ENCODE measurements at regions not wholly inside any gene's neighbourhood (a gene's known extent, or its start where the extent isn't known, plus 50 kb on each side); places are given as distances from the start of the nearest gene placed in this dataset.

DNA sequence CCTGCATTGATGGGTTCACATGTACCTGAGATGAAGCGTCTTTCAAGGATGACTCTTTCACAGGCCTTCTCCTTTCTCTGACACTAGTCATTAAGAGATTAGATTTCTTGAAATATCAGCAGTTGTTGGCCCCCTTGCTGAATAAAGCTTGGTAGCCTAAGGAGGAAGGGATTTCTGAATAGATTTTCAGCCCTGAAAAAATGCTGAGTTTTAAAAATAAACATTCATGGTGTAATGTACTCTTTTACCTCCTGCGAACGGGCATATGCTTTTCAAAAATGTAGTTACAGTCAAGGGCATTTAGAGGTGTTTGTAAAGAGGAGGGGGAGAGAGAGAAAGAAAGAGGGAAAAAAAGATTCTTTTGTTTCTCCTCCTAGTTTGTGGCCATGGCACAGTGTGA is 222.7 kb downstream of the SOX4 start:
- Histone ChIP-seq H3K36me3 (ENCODE audit: control insufficient read depth in 2 of 2, extremely low read depth in 1 of 2, insufficient read depth in 2 of 2, low read length in 2 of 2) (no peaks in the 10 kb centered on the region), H3K79me2 (ENCODE audit: control insufficient read depth, insufficient read depth, low read length) (no peaks in the 10 kb centered on the region), H3K27me3 (ENCODE audit: control insufficient read depth in 2 of 2, insufficient read depth in 2 of 2, low read length in 2 of 2) (no peaks in the 10 kb centered on the region), H4K20me1 (replicated peaks; ENCODE audit: control insufficient read depth, extremely low read depth, insufficient read depth, low read length) (no peaks in the 10 kb centered on the region), H3K27ac (ENCODE audit: insufficient read depth, low read depth, low read length) (no peak overlapping the region), H3K9me1 (replicated peaks; ENCODE audit: control insufficient read depth, extremely low read depth, insufficient read depth, low read length) (no peaks in the 10 kb centered on the region), H3K9ac (replicated peaks; ENCODE audit: extremely low read depth, insufficient read depth, low read length) (no peak overlapping the region), H3K4me3 (replicated peaks in 1 of 3; ENCODE audit: insufficient read depth in 1 of 3, low read depth in 1 of 3, low read length in 3 of 3) (no peak overlapping the region), H2AFZ (ENCODE audit: low read depth, low read length) (no peak overlapping the region), H3K4me1 (ENCODE audit: control insufficient read depth, extremely low read depth, insufficient read depth, low read length) (no peaks in the 10 kb centered on the region), H3K9me3 (replicated peaks; ENCODE audit: control insufficient read depth, insufficient read depth, low read length) (no peaks in the 10 kb centered on the region), H3K4me2 (ENCODE audit: insufficient read depth, low read length) (no peak overlapping the region)
- no TSS peak for BruUV-seq (replicated peaks)
- dilution Hi-C loops (cut with MboI; ENCODE audit: extremely low pct_ligation_motif_present, low sequenced_read_pairs): no loop called here
- FAIRE-seq: no peak
- CTCF ChIA-PET: no interaction called here
- no peak for DNase-seq (ENCODE audit: low read depth, low spot score)
- intact Hi-C loops (cut with micrococcal nuclease): no loop called here
- TF ChIP-seq GATA2 (IDR thresholded peaks at IDR 0.05; ENCODE audit: insufficient read depth, insufficient read length, low read depth, low read length) (no peak), JUN (IDR thresholded peaks at IDR 0.05; ENCODE audit: borderline replicate concordance, insufficient read depth, insufficient read length, low read depth) (no peak), MAX (IDR thresholded peaks at IDR 0.05; ENCODE audit: insufficient read depth, insufficient read length) (no peak), POLR2A (IDR thresholded peaks at IDR 0.05; ENCODE audit: low read depth, low read length) (no peak), POLR2AphosphoS5 (IDR thresholded peaks at IDR 0.05; ENCODE audit: insufficient read depth, low read depth, low read length) (no peak), EZH2 (IDR thresholded peaks at IDR 0.05; ENCODE audit: borderline replicate concordance, low read depth, low read length, severe bottlenecking) (no peak), CTCF (IDR thresholded peaks at IDR 0.05; ENCODE audit: extremely low read depth in 1 of 2, insufficient read depth in 1 of 2, low read depth in 1 of 2, low read length in 2 of 2) (no peak), MYC (IDR thresholded peaks at IDR 0.05; ENCODE audit: low read depth, low read length) (no peak), FOS (IDR thresholded peaks at IDR 0.05; ENCODE audit: borderline replicate concordance, insufficient read depth, low read length) (no peak)
- POLR2A ChIA-PET: no interaction called here

Measured in endothelial cell of umbilical vein (primary cell).